ENCODE measurements at regions not wholly inside any gene's neighbourhood (a gene's known extent, or its start where the extent isn't known, plus 50 kb on each side); places are given as distances from the start of the nearest gene placed in this dataset.

DNA sequence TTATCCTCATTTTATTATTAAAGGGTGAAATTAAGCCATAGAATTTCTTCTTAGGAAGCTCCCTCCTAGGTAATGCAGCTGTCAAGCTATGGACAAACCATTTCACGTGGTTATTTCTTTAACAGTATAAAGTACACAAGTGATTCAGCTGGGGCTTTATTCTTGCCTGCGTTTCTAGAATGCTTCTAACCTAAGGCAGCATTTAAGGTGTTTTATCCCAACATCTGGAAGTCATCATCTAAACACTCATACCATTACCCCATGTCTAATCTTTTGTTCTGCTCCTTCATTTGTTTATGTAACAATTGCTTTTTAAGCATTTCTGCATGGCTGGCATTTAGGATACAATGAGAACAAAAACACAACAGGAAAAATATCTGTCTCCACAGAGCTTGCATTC lies 829.2 kb upstream of the ADAMTS5 start:
- Histone ChIP-seq H3K4me3 (no peak overlapping the region), H3K4me1 (peaks cover 0 to 3% (median 0%) of the 10 kb centered on the region in 3 donors), H3K27ac (no peak overlapping the region), H3K9me3 (no peaks in the 10 kb centered on the region), H3K27me3 (no peaks in the 10 kb centered on the region), H3K36me3 (no peaks in the 10 kb centered on the region)
- WGBS, 2 donors, result 7 to 10% methylated on average over 2 of the region's 2 CpGs
- no peak for DNase-seq
- TF ChIP-seq, protein P1, sequence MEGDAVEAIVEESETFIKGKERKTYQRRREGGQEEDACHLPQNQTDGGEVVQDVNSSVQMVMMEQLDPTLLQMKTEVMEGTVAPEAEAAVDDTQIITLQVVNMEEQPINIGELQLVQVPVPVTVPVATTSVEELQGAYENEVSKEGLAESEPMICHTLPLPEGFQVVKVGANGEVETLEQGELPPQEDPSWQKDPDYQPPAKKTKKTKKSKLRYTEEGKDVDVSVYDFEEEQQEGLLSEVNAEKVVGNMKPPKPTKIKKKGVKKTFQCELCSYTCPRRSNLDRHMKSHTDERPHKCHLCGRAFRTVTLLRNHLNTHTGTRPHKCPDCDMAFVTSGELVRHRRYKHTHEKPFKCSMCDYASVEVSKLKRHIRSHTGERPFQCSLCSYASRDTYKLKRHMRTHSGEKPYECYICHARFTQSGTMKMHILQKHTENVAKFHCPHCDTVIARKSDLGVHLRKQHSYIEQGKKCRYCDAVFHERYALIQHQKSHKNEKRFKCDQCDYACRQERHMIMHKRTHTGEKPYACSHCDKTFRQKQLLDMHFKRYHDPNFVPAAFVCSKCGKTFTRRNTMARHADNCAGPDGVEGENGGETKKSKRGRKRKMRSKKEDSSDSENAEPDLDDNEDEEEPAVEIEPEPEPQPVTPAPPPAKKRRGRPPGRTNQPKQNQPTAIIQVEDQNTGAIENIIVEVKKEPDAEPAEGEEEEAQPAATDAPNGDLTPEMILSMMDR (IDR thresholded peaks at IDR 0.05), result no peak
- no peak for TF ChIP-seq POLR2A (IDR thresholded peaks at IDR 0.05)
- intact Hi-C loops (cut with DNase I), result no loop called here

DNA sequence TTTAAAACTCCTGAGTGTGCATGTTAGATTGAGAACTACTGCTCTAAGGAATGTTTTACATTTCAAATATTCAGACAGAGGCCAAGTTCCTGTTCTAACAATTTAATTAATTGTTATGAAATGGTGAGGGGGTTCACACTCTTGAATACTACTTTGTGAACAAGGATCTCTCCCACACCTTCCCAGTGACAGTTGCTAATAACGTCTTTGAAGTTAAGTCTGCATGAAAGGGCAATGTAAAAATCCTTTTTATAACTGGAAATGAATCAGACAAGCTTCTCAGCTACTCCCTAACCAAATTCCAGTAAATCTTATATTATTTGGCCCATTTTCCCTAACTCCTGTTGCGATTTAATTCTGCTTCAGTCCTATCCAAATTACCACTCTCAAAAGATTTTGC lies 828.5 kb upstream of the ADAMTS5 start:
- no peak overlapping the region for H3K27ac ChIP-seq
- no peaks in the 10 kb centered on the region for H3K9me3 ChIP-seq
- H3K4me3 ChIP-seq, result no peak overlapping the region
- intact Hi-C loops (cut with DNase I), result no loop called here
- H3K27me3 ChIP-seq, result no peaks in the 10 kb centered on the region
- WGBS, 2 donors, result 43 to 46% methylated on average over 2 of the region's 2 CpGs
- DNase-seq, result no peak
- no peak for TF ChIP-seq POLR2A (IDR thresholded peaks at IDR 0.05)
- TF ChIP-seq, protein P1 (IDR thresholded peaks at IDR 0.05), result no peak
- no peaks in the 10 kb centered on the region for H3K36me3 ChIP-seq
- peaks cover 0 to 3% (median 0%) of the 10 kb centered on the region in 3 donors for H3K4me1 ChIP-seq

DNA sequence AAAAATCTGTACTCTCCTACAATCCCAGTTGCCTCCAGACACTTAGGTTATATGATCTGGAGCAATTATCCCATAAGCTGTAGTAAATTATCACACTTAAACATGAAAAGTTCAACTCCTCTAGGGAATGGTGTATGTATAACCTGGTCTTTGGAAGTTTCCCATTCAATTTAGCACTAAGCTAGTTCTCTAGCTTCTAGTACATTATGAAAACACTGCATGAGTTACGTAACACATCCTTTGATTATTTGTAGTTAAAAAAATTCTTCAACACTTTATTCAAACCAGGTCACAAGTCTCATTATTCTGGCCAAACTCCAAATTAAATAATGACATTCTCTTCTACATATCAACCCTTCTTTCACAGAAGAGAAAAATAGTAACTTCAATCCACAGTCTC lies 827.0 kb upstream of the ADAMTS5 start:
- Histone ChIP-seq H3K4me1 (peaks cover 0 to 3% (median 0%) of the 10 kb centered on the region in 3 donors), H3K36me3 (no peaks in the 10 kb centered on the region), H3K27ac (no peak overlapping the region), H3K27me3 (no peaks in the 10 kb centered on the region), H3K9me3 (no peaks in the 10 kb centered on the region), H3K4me3 (no peak overlapping the region)
- 0% methylated on average over 1 of the region's 1 CpG for WGBS, 2 donors
- intact Hi-C loops (cut with DNase I), result no loop called here
- TF ChIP-seq, protein P1 (IDR thresholded peaks at IDR 0.05), result no peak
- TF ChIP-seq POLR2A (IDR thresholded peaks at IDR 0.05), result no peak
- no peak for DNase-seq

DNA sequence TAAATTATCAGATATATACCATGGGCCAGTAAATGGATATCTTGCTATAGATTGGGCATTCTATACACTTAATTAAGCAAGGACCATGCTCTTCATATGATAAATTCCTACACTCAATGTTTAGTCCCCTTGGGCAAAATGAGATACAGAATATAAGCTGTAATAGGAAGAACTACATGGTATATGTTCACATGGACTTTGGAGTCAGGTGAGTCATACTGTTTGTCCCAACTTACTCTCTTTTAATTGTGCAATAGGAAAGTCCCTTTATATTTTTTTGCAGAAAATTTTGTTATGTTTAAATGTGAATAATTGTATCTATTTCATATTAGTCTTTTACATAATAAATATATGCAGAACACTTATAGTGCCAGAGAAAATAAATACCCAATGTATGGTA lies 820.2 kb upstream of the ADAMTS5 start:
- Histone ChIP-seq H3K27ac (no peak overlapping the region), H3K9me3 (no peaks in the 10 kb centered on the region), H3K4me1 (no peaks in the 10 kb centered on the region), H3K4me3 (no peak overlapping the region), H3K27me3 (no peaks in the 10 kb centered on the region), H3K36me3 (no peaks in the 10 kb centered on the region)
- no peak for TF ChIP-seq POLR2A (IDR thresholded peaks at IDR 0.05)
- TF ChIP-seq, protein P1 (IDR thresholded peaks at IDR 0.05), result no peak
- intact Hi-C loops (cut with DNase I), result no loop called here
- no peak for DNase-seq

DNA sequence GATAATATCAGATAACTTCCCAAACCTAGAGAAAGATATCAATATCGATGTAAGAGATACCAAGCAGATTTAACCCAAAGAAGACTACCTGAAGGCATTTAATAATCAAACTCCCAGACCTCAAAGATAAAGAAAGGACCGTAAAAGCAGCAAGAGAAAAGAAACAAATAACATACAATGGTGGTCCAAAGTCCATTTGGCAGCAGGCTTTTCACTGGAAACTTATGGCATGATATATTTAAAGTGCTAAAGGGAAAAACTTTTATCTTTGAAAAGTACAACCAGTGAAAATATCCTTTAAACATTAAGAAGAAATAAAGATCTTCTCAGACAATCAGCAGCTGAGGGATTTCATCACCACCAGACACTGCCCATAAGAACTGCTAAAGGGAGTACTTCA lies 812.7 kb upstream of the ADAMTS5 start:
- Histone ChIP-seq H3K36me3 (no peaks in the 10 kb centered on the region), H3K4me1 (no peaks in the 10 kb centered on the region), H3K9me3 (no peaks in the 10 kb centered on the region), H3K27ac (no peak overlapping the region), H3K27me3 (no peaks in the 10 kb centered on the region), H3K4me3 (no peak overlapping the region)
- intact Hi-C loops (cut with DNase I), result no loop called here
- no peak for TF ChIP-seq POLR2A (IDR thresholded peaks at IDR 0.05)
- TF ChIP-seq, protein P1 (IDR thresholded peaks at IDR 0.05), result no peak
- whole genome bisulfite sequencing, 2 donors, result 53 to 75% methylated on average over 2 of the region's 2 CpGs
- no peak for DNase-seq
